DMS 273 (cell line): ENCODE measurements at regions not wholly inside any gene's neighbourhood (a gene's known extent, or its start where the extent isn't known, plus 50 kb on each side); places are given as distances from the start of the nearest gene placed in this dataset.
"Not testable (repeated sequence)": the region's sequence is repeated elsewhere in the genome, so short reads cannot be mapped to it uniquely, and the experiment has no call there.

ENCODE experiments used
- DNase-seq: peaks from one replicate; lab custom pipeline; 2025; ENCODE audit not compliant: unreplicated experiment; lab: John Stamatoyannopoulos, UW

DNA sequence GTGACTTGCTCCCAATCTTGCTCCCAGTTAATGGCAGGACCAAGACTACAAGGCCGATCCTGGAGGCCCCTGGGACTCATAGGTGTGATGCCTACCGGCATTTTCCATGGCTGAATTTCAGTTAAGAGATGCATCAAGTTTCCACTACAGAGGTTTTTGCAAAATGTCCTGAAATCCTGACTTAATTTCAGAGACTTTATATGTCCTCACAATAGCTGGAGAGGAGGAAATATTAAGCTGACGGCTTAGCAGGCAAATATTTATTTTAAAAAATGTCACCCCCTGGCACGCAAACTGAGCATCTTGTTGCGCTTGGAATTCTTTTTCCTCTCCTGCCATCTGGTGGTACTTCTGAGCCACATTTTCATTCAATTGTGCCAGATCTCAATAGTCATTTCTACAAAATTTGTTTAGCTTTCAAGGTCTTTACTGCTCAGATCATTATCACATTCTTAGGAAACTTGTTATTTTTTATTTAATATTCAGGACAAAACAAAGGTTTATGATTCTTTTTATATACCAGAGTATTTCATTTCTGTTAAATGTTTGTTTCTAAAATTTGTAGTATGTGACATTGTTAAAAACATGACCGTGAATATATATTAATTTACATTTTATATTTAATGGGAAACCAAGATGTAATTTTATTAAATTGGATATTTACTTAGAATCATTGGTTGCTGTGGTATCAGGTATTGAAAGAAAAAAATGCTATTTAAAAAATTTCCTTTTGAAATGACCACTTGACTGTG lies 189.2 kb upstream of the THRB start:
- DNase-seq: peak; percentile 50

GRCh38 chr3:24684506-24685023 lies 189.9 kb upstream of the THRB start:
- DNase-seq: no peak

DNA sequence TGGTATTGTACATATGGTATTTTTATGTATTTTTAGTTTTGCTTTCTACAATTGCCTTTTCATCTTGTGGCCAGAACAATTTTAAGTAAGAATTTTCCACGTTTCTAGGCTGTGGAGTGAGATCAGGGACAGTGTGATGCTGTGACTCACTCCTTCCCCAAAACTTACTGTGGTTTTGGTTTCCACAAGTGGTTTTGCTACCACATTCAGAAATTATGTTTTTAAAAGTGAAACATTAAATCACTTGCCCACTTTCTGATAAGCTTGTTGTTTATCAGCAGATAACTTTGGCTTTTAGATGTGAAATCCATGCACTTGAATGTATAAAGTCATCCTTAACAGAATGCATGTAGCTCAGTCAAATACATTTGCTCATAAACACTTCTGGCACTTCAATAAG lies 192.2 kb upstream of the THRB start:
- DNase-seq: no peak

GRCh38 chr3:24687671-24688070 lies 193.0 kb upstream of the THRB start:
- no peak for DNase-seq

DNA sequence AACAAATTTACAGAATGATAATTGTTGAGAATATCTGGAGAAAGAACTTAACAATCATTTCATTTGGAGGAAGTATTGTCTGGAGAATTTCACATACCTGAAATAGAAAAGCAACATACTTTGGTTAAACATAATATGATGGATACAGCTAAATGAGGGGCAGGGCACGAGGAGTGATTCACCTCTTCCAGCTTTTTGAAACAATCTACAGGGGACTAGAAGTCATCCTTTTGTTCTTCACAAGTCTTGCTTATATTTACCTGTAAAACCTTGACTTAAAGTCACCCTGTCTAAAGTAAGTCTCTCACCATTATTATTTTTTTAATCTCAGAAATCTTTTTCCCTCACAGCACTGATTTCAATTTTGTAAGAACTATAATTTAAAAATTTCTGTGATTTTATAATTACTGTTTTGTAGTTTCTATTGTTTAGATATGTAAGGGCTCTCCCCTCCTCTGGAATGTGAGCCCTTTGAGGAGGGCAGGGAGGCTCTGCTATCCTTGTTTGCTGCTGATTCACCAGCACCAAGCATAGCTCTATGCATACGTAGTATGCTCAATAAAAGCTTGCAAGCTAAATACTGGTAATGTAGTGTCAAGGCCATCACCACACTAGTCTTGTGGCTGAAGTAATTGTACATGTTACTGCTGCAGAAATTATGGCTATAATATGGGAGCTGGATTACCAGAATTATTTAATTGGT lies 193.9 kb upstream of the THRB start:
- no peak for DNase-seq

GRCh38 chr3:24689353-24689752 lies 194.7 kb upstream of the THRB start:
- DNase-seq: no peak

- no peak for DNase-seq
Measured at GRCh38 chr3:24690777-24691176, 196.1 kb upstream of the THRB start.

- DNase-seq: not testable (repeated sequence)
Measured at GRCh38 chr3:24699078-24699477, 204.4 kb upstream of the THRB start.

DNA sequence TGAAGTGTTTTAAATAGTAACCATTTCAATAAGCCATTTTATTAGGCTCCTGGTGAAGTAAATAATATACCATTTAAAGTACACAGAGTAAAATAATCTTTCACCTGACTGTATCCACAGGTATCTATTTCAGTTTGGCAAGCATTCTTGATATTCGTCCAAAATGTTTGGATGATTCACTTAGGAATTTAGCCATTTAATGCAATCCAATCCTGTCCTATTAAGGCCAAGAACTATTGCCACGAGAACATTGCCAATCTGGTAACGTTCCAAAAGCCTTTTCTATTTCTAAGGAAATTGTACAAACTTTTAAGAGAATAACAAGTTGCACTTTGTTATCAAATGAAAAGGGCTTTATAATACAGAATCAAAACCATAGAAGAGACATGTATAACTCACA lies 209.8 kb upstream of the THRB start:
- DNase-seq: peak; percentile 3

GRCh38 chr3:24707936-24708335 lies 213.3 kb upstream of the THRB start:
- no peak for DNase-seq

DNA sequence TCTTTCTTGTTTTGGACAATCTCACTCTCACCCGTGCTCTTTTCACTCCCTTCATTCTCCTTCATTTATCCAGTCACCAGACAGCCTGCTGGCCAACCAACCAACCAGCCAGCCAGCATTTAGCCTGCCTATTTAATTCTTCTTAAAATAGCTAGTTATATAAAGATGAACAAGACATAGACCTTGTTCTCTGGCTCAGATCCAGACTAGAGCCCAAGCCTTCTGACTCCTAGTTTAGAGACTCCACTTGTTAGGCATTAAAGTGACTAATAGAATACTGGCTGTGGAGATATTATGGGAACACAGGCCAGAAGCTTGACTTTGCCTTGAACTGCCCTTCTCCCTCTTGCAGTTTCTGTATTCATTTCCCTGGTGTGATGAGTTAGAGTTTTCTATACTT lies 215.3 kb upstream of the THRB start:
- no peak for DNase-seq

DNA sequence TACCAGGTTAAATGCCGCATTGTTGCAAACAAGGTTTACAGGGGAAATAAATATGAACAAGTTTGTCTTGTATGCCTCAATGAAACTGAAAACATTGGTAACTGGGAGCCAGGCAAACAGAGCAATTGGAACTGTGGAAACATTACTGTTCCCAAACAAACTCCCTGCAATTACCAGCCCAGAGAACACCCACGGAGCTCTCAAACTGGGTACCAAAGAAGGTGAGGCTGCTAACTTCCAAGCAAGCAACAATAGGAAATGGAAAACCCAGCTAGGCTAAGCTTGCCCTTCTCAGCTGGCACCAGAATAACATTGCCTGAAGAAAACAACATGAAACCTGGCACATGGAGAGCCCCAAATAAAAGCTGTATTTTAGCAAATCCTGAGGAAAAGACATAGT lies 218.9 kb upstream of the THRB start:
- no peak for DNase-seq

- no peak for DNase-seq
Measured at GRCh38 chr3:24714436-24714835, 219.8 kb upstream of the THRB start.

DNA sequence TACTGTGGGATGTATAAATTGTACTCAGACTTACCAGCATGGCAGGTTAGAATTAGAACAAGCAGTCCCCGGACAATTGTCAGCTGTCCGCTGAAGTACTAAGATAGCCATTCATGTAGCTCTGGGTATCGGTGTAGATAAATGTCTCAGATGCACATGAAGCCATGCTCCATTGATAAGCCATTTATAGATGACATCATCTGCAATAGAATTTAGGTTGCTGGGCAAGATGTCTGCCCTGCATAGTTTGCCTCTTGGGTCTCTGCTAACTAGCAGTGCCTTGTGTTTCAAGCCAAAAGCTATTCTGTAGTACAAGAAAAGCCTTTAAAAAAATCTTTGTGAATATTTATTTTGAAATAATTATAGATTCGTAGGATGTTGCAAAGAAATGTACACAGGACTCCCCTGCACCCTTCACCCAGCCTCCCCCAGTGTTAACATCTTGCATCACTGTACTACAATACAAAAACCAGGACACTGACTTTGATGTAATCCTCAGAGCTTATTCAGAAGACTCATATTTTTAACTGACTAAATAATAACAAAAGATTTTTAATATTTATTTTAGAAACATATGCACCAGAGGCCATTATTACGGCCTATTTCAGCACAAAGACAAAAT lies 220.6 kb upstream of the THRB start:
- DNase-seq: no peak

DNA sequence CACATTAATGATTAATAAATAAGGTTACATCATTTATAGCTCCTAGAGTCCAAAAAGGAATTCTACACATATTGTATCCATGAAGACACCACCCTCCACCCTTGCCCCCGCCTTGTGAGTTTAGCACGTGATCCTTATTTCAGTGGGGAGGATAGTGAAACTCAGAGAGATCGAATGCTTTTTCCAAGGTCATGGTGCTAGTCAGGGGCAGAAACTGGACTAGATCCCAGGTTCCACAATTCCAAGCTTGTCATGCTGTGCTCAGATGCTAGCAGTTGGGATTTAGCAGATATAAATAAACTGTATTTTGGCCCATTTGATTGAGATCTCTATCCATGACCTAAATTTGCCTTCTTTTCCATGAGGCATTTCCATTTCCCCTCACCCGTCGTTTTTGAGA lies 227.4 kb upstream of the THRB start:
- no peak for DNase-seq

GRCh38 chr3:24725514-24726255 lies 231.0 kb upstream of the THRB start:
- DNase-seq: no peak

DNA sequence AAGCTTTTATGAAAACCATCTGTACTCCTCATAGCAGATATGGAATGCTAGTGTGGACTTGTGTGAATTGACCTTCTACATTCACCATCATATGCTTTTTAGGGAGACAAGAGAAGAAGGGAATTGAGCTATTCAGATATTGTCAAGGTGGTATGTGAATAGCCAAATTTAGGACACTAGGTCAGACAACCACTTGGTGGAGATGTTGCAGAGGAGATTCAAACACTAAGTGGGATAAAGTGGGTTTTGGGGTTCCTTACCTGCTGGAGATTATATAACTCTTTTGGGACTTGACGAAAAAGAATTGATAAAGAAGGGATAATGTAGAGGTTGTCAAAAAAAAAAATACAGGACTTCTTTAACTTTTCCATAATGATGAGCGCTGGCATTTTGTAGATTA lies 231.8 kb upstream of the THRB start:
- DNase-seq: no peak

DNA sequence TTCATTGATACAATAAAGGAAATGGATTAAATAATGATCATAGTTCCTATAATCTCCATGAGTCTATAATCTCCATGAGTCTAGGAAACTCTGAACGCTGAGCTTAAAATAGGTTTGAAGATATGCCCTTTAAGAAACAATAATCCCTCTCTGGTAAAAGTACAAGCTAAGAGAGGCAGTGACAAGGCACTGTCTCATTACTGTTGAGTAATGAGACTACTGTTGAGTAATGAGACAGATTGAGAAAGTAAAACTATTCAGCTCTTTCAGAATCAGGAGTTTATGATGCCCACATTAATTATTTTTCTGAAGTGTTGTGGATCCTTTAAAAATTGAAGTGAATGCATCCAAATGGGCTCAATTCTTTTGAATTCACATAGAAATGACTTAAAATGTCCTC lies 235.5 kb upstream of the THRB start:
- DNase-seq: no peak

DNA sequence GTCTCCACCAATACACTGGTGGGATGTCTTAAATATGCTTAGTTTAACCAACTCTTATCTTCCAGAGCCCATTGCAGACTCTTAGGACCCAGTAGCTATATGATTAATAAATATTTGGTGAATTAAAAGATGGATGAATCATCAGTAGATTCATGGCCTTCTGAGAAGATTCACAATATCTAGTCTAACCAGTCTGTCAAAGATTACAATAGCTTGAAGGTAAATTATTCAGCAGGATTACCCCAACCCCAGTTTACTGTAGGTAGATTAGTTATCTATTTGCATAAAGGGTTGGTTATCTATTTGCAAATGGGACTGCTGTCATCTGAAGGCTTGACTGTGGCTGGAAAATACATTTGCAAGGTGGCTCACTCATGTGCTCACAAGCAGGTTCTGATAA lies 239.4 kb upstream of the THRB start:
- DNase-seq: no peak

DNA sequence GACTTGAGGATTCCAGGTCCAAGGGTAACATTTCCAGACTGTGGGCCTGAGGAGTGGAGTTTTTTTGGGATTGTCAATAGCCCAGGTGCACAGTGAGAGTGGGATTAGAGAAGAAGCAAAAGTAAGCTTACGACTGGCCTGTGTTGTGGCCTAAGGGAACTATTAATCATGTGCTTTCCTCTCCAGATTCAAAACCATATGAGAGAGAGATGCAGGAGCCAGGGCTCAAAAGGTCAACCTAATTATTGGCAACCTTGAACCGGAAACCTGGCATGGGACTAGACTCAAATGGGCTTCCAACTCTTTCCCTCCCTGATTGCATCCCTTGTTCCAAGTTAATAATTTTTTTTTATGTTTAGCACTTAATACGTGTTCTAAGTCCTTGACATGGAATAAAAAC lies 242.1 kb upstream of the THRB start:
- no peak for DNase-seq

DNA sequence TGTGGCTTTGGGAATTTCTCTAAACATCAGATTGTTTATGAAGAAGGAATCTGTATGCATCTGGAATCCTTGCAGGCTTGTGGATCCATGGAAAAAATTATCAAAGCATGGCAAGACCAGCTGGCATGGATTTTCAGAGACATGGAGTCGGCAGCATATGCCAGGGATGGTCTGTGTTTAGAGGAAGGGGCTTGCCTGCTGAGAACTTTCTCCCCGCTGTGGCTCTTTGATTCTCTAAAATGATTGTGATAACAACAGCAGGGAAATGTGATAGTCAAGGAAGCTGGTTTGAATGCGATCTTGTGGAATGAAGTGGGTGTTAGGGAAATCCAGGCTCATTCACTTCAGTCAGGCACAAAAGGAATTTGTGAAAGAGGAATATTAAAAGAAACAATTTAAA lies 245.7 kb upstream of the THRB start:
- DNase-seq: no peak
